ENCODE measurements at regions not wholly inside any gene's neighbourhood (a gene's known extent, or its start where the extent isn't known, plus 50 kb on each side); places are given as distances from the start of the nearest gene placed in this dataset.

GRCh38 chrX:140157611-140158010, 192.3 kb upstream of the CXorf66 start:
- no peaks in the 10 kb centered on the region for H3K9me2 ChIP-seq (ENCODE audit: insufficient read depth)

More at GRCh38 chrX:140157611-140158010, 192.3 kb upstream of the CXorf66 start:
- H3K27ac ChIP-seq (ENCODE audit: low read depth, low read length): no peak overlapping the region
- no peaks in the 10 kb centered on the region for H3K79me2 ChIP-seq (ENCODE audit: insufficient read depth, low read length)
- H3K36me3 ChIP-seq (ENCODE audit: control insufficient read depth in 1 of 2, insufficient read depth in 2 of 2, low read length in 2 of 2): no peaks in the 10 kb centered on the region
- intact Hi-C loops (cut with micrococcal nuclease): no loop called here
- ChIA-PET CTCF (no interaction called here), POLR2A (no interaction called here), RAD21 (ENCODE audit: low non-redundant PET in 1 of 2, low total read pairs in 2 of 2, uncharacterized antibody in 2 of 2, unreplicated experiment in 2 of 2) (no interaction called here)
- no peak overlapping the region for H3K4me3 ChIP-seq (replicated peaks in 1 of 2; ENCODE audit: low read depth in 1 of 2, low read length in 2 of 2)
- no peaks in the 10 kb centered on the region for H3K4me1 ChIP-seq (ENCODE audit: control insufficient read depth in 1 of 2, insufficient read depth in 2 of 2, low read length in 2 of 2)
- no peak overlapping the region for H3K4me2 ChIP-seq (ENCODE audit: low read length)
- BruUV-seq (replicated peaks): no TSS peak
- H3K9me3 ChIP-seq (ENCODE audit: control insufficient read depth in 1 of 2, insufficient read depth in 1 of 2, low read depth in 1 of 2, low read length in 2 of 2): no peaks in the 10 kb centered on the region
- H2AFZ ChIP-seq (ENCODE audit: low read depth, low read length, poor library complexity, severe bottlenecking): no peak overlapping the region
- TF ChIP-seq CTCF (IDR thresholded peaks at IDR 0.05 in 2 of 3, conservative IDR thresholded peaks at IDR 0.05 in 1 of 3; ENCODE audit: borderline replicate concordance in 1 of 3, insufficient read depth in 1 of 3, low read depth in 2 of 3, low read length in 2 of 3) (no peak), TCF7L2 (IDR thresholded peaks at IDR 0.05; ENCODE audit: borderline replicate concordance, extremely low read depth, insufficient read depth, insufficient read length) (no peak), SRF (IDR thresholded peaks at IDR 0.05; ENCODE audit: low read depth) (no peak), EGR1 (IDR thresholded peaks at IDR 0.05; ENCODE audit: low read depth) (no peak), ZFX (IDR thresholded peaks at IDR 0.05) (no peak), CBX3 (IDR thresholded peaks at IDR 0.05; ENCODE audit: low read depth) (no peak), JUND (IDR thresholded peaks at IDR 0.05) (no peak), ZNF274 (IDR thresholded peaks at IDR 0.05; ENCODE audit: low read depth, low read length) (no peak)
- TF ChIP-seq, protein P1, sequence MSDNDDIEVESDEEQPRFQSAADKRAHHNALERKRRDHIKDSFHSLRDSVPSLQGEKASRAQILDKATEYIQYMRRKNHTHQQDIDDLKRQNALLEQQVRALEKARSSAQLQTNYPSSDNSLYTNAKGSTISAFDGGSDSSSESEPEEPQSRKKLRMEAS (IDR thresholded peaks at IDR 0.05): no peak
- TF ChIP-seq, protein P2, sequence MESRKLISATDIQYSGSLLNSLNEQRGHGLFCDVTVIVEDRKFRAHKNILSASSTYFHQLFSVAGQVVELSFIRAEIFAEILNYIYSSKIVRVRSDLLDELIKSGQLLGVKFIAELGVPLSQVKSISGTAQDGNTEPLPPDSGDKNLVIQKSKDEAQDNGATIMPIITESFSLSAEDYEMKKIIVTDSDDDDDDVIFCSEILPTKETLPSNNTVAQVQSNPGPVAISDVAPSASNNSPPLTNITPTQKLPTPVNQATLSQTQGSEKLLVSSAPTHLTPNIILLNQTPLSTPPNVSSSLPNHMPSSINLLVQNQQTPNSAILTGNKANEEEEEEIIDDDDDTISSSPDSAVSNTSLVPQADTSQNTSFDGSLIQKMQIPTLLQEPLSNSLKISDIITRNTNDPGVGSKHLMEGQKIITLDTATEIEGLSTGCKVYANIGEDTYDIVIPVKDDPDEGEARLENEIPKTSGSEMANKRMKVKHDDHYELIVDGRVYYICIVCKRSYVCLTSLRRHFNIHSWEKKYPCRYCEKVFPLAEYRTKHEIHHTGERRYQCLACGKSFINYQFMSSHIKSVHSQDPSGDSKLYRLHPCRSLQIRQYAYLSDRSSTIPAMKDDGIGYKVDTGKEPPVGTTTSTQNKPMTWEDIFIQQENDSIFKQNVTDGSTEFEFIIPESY (IDR thresholded peaks at IDR 0.05; ENCODE audit: extremely low read depth, insufficient replicate concordance, low read length): no peak
- DNase-seq (ENCODE audit: low read depth, low spot score): no peak
- no peak for ATAC-seq
- H3K27me3 ChIP-seq (ENCODE audit: insufficient read depth, low read length): no peaks in the 10 kb centered on the region
- H3K9ac ChIP-seq (ENCODE audit: low read length): no peak overlapping the region
- no peaks in the 10 kb centered on the region for H4K20me1 ChIP-seq (ENCODE audit: insufficient read depth)

All from HCT116 (cell line).